BJ (cell line): ENCODE measurements at regions not wholly inside any gene's neighbourhood (a gene's known extent, or its start where the extent isn't known, plus 50 kb on each side); places are given as distances from the start of the nearest gene placed in this dataset.

Experiments
- CTCF ChIA-PET: fragments of 350-600 bp; formaldehyde crosslinking; extraction: SDS; loops from one replicate; lab custom pipeline; 2021; ENCODE audit warnings: antibody characterized with exemption, inconsistent platforms; lab: Yijun Ruan, JAX
- POLR2A ChIA-PET: fragments of 300-600 bp; sonication (Branson Sonifier 250); formaldehyde crosslinking; extraction: SDS; loops from one replicate; lab custom pipeline; 2021; ENCODE audit warnings: antibody characterized with exemption; lab: Charles Lee
- DNase-seq: peaks from one replicate; pipeline ENCODE4 v3.0.0-alpha.2; 2011; ENCODE audit warnings: low read depth
- H3K27me3 ChIP-seq: 2 replicates; pipeline ENCODE4 v1.6.0; 2011; ENCODE audit warnings: low read length; ENCODE audit not compliant: control insufficient read depth, insufficient read depth
- H3K36me3 ChIP-seq: 2 replicates; pipeline ENCODE4 v1.5.1; 2011; ENCODE audit warnings: low read length; ENCODE audit not compliant: control insufficient read depth, insufficient read depth
- H3K4me3 ChIP-seq: 2 replicates; pipeline ENCODE4 v1.5.1; 2011; ENCODE audit warnings: low read depth, mild to moderate bottlenecking, control low read depth, low read length
- CTCF ChIP-seq: IDR thresholded peaks from 2 replicates; pipeline ENCODE4 v1.5.1; 2011; ENCODE audit warnings: low read depth, mild to moderate bottlenecking, control low read depth, inconsistent platforms, low read length, moderate library complexity; ENCODE audit not compliant: insufficient read depth

- no peak overlapping the region for H3K4me3 ChIP-seq
- no peaks in the 10 kb centered on the region for H3K36me3 ChIP-seq
- no peak for TF ChIP-seq CTCF
- DNase-seq = no peak
- no peaks in the 10 kb centered on the region for H3K27me3 ChIP-seq
- CTCF ChIA-PET = no interaction called here
- POLR2A ChIA-PET = no interaction called here
These were observed 606.7 kb upstream of the LRRC4C start for GRCh38 chr11:42066113-42066512.

DNA sequence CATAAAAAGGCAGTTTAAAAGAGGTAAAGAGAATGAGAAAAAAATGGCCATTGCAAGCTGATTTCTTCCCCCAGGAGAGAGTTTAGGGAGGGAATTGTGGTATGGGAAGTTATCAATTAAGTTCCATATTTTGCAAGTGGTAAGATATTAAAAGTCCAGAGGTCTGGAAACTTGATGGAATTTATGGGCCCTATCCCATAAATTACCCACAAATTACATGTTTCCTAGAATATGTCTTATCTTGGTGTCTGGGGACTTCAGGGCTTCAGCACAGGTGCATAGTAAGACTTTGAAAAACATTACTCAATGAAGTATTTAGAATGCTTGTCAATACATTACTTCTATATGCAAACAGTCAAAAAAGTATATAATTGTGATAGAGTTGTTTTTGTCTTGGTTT, 614.9 kb upstream of the LRRC4C start:
- no peak for TF ChIP-seq CTCF
- ChIA-PET CTCF (no interaction called here), POLR2A (no interaction called here)
- Histone ChIP-seq H3K4me3 (no peak overlapping the region), H3K27me3 (no peaks in the 10 kb centered on the region), H3K36me3 (no peaks in the 10 kb centered on the region)
- no peak for DNase-seq

DNA sequence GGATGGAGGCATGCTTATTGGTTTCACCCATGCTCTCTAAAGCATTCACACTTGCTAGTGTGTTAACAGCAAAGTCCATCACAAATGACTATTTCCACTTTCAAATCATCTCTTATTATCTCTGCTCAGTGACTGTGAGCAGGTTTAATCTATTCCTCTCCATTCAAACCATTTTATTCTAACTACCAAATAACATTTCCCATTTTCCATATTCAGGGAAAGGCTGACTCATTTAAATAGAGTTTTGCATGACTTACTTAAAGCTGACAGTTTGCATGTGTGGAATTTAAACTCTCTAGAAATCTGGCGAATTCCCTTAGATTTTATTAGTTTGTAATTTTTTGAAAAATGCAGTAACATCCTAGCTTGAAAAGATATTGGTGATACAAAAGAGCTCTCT, 615.7 kb upstream of the LRRC4C start:
- Histone ChIP-seq H3K36me3 (no peaks in the 10 kb centered on the region), H3K4me3 (no peak overlapping the region), H3K27me3 (no peaks in the 10 kb centered on the region)
- TF ChIP-seq CTCF = no peak
- CTCF ChIA-PET = no interaction called here
- DNase-seq = no peak
- POLR2A ChIA-PET = no interaction called here

DNA sequence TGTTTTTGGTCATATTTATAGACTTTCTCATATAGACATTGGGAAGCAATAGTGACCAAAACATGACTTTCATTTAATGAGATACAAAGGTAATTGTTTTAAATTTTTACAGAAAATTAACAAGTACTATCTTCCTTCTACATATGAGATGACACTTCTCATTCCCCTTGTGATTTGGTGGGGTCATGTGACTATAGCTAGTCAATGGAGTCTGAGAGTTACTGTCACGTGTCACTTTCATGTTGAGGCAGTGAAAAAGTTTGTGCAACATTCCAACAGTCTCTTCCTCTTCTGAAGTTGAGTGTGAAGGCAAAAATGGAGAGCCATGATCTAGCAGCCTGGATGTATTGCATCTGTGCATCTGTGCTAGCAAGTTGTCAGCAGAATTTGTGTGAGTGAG, 618.3 kb upstream of the LRRC4C start:
- ChIA-PET POLR2A (no interaction called here), CTCF (no interaction called here)
- Histone ChIP-seq H3K27me3 (no peaks in the 10 kb centered on the region), H3K36me3 (no peaks in the 10 kb centered on the region), H3K4me3 (no peak overlapping the region)
- DNase-seq = no peak
- TF ChIP-seq CTCF = no peak

- ChIA-PET POLR2A (no interaction called here), CTCF (no interaction called here)
- no peak for TF ChIP-seq CTCF
- Histone ChIP-seq H3K27me3 (no peaks in the 10 kb centered on the region; the same call in 1 of the 2 replicates), H3K36me3 (no peaks in the 10 kb centered on the region), H3K4me3 (no peak overlapping the region)
- DNase-seq = no peak
These were observed 626.3 kb upstream of the LRRC4C start for GRCh38 chr11:42085736-42086135.
